Esophagus (tissue), 2 donors: ENCODE measurements at regions not wholly inside any gene's neighbourhood (a gene's known extent, or its start where the extent isn't known, plus 50 kb on each side); places are given as distances from the start of the nearest gene placed in this dataset.

ENCODE experiments used
- H3K27ac ChIP-seq, 2 donors: one replicate each; pipeline ENCODE4 v1.5.1; 2013; ENCODE audit warnings: low read depth in 2 of 2, mild to moderate bottlenecking in 2 of 2, inconsistent platforms in 1 of 2, low read length in 1 of 2, moderate library complexity in 1 of 2
- H3K27me3 ChIP-seq, 2 donors: one replicate each; pipeline ENCODE4 v1.6.1; 2013; ENCODE audit warnings: low read length in 2 of 2, control low read depth in 1 of 2, mild to moderate bottlenecking in 1 of 2; ENCODE audit not compliant: insufficient read depth in 2 of 2, control insufficient read depth in 1 of 2
- H3K36me3 ChIP-seq, 2 donors: one replicate each; pipeline ENCODE4 v1.6.1; 2013; ENCODE audit warnings: low read length in 1 of 2; ENCODE audit not compliant: control insufficient read depth in 2 of 2, insufficient read depth in 2 of 2
- H3K4me1 ChIP-seq, 2 donors: one replicate each; pipeline ENCODE4 v1.6.1; 2013; ENCODE audit warnings: low read length in 1 of 2; ENCODE audit not compliant: control insufficient read depth in 2 of 2, insufficient read depth in 2 of 2
- H3K4me3 ChIP-seq, 2 donors: one replicate each; pipeline ENCODE4 v1.5.1; 2013; ENCODE audit warnings: low read length in 2 of 2, mild to moderate bottlenecking in 2 of 2, low read depth in 1 of 2, moderate library complexity in 1 of 2
- H3K9me3 ChIP-seq, 2 donors: one replicate each; pipeline ENCODE4 v1.6.1; 2013; ENCODE audit warnings: mild to moderate bottlenecking in 2 of 2, low read depth in 1 of 2, low read length in 1 of 2, moderate library complexity in 1 of 2; ENCODE audit not compliant: control insufficient read depth in 2 of 2, insufficient read depth in 1 of 2
- WGBS, 2 donors: extraction: QIAGEN DNeasy Blood & Tissue Kit; methylation state at CpG; one replicate each; pipeline ENCODE4 v1.1.7; 2013; 5-methylcytosine and 5-hydroxymethylcytosine counted together
- donor health status: healthy with polysubstance abuse.
- donor health status: Bipolar disorder and iron deficiency.

DNA sequence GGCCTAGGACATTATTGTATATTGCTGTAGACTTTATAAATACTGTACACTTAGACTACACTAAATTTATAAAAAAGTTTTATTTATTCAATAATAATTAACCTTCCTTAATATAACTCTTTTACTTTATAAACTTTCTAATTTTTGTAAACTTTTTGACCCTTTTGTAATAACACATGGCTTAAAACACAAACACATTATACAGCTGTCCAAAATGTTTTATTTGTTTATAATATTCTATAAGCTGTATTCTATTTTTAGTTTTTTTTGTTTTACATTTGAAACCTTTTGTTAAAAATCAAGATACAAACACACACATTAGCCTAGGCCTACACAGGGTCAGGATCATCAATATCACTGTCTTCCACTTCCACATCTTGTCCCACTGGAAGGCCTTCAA lies 190.0 kb downstream of the BMP4 start:
- Histone ChIP-seq H3K9me3 (no peaks in the 10 kb centered on the region), H3K27ac (no peak overlapping the region), H3K4me1 (no peaks in the 10 kb centered on the region), H3K27me3 (no peaks in the 10 kb centered on the region), H3K36me3 (no peaks in the 10 kb centered on the region), H3K4me3 (no peak overlapping the region)

DNA sequence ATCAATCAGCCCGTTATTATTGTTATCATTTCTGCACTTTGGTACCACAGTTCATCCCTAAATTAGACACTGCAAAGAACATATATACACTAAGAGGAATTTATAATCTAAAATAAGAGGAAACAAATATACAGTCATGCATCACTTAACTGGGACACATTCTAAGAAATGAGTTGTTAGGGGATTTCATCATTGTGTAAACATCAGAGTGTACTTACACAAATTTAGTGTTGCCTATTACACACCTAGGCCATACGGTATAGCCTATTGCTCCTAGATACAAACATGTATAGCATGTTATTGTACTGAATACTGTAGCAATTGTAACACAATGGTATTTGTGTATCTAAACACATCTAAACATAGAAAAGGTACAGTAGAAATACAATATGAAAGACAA lies 190.5 kb downstream of the BMP4 start:
- no peak overlapping the region for H3K27ac ChIP-seq
- 81 to 87% methylated on average over 2 of the region's 2 CpGs for WGBS, 2 donors
- H3K27me3 ChIP-seq, result no peaks in the 10 kb centered on the region

DNA sequence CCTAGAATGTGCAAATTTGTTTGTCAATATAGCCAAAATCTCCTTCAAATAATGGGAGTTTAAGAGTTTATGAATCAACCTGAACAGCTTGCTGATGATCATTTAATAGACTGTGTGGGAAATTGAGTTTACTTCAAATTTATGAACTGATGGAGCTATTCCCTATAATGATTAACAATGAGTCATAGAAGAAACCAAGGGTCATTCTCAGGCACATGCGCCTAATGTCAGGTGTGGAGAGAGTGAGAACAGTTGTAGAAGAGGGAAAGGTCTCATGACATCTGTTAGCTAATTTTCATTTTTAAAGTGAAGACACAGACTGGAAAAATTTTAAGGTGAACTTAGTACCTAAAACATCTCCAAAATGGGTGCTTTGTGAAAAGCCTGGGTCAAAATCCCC lies 191.8 kb downstream of the BMP4 start:
- WGBS, 2 donors, result 79 to 98% methylated on average over 1 of the region's 1 CpG
- no peaks in the 10 kb centered on the region for H3K27me3 ChIP-seq
- H3K9me3 ChIP-seq, result no peaks in the 10 kb centered on the region
- H3K36me3 ChIP-seq, result no peaks in the 10 kb centered on the region
- H3K4me3 ChIP-seq, result no peak overlapping the region
- no peak overlapping the region for H3K27ac ChIP-seq
- H3K4me1 ChIP-seq, result no peaks in the 10 kb centered on the region

More for the DNA sequence above, 190.5 kb downstream of the BMP4 start:
- Histone ChIP-seq H3K4me3 (no peak overlapping the region), H3K4me1 (no peaks in the 10 kb centered on the region), H3K9me3 (no peaks in the 10 kb centered on the region), H3K36me3 (no peaks in the 10 kb centered on the region)

DNA sequence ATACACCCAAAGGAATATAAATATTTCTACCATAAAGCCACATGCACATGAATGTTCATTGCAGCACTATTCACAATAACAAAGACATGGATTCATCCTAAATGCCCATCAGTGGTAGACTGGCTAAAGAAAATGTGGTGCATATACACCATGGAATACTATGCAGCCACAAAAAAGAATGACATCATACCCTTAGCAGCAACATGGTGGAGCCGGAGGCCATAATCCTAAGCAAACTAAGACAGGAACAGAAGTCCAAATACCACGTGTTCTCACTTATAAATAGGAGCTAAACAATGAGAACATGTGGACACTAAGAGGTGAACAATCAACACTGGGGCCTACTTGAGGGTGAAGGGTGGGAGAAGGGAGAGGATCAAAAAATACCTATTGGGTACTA lies 198.5 kb downstream of the BMP4 start:
- Histone ChIP-seq H3K27me3 (no peaks in the 10 kb centered on the region), H3K36me3 (no peaks in the 10 kb centered on the region), H3K9me3 (no peaks in the 10 kb centered on the region), H3K4me3 (no peak overlapping the region), H3K4me1 (no peaks in the 10 kb centered on the region), H3K27ac (no peak overlapping the region)
- 82 to 83% methylated on average over 2 of the region's 2 CpGs for WGBS, 2 donors

DNA sequence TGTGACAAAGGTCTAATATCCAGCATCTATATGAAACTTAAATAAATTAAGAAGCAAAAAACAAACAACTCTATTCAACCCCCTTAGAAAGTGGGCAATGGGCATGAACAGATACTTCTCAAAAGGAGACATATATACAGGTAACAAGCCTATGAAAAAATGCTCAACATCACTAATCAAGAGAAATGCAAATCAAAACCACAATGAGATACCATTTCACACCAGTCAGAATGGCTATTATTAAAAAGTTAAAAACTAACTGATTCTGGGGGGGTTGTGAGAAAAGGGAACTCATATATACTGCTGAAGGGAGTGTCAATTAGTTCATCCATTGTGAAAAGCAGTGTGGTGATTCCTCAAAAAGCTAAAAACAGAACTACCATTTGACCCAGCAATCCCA lies 198.9 kb downstream of the BMP4 start:
- no peaks in the 10 kb centered on the region for H3K4me1 ChIP-seq
- no peaks in the 10 kb centered on the region for H3K27me3 ChIP-seq
- no peaks in the 10 kb centered on the region for H3K36me3 ChIP-seq
- H3K4me3 ChIP-seq, result no peak overlapping the region
- no peaks in the 10 kb centered on the region for H3K9me3 ChIP-seq
- H3K27ac ChIP-seq, result no peak overlapping the region

DNA sequence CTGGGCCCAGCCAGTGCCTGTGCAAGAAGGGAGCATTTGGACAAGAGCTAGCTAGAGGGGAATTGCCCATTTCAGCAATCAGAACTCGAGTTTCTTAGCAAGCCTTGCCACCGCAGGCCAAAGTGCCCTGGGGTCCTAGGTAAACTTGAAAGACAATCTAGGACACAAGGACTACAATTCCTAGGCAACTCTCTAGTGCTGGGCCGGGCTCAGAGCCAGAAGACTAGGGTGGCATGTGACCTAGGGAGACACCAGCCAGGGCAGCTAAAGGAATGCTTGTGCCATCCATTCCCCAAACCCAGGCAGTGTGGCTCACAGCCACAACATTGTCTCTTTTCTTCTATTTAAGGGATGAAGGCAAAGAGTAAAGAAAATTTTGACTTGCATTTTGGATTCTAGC lies 205.0 kb downstream of the BMP4 start:
- H3K36me3 ChIP-seq, result no peaks in the 10 kb centered on the region
- H3K27me3 ChIP-seq, result no peaks in the 10 kb centered on the region
- H3K4me3 ChIP-seq, result no peak overlapping the region
- 67 to 75% methylated on average over 3 of the region's 3 CpGs for WGBS, 2 donors
- H3K27ac ChIP-seq, result no peak overlapping the region
- H3K4me1 ChIP-seq, result no peaks in the 10 kb centered on the region
- no peaks in the 10 kb centered on the region for H3K9me3 ChIP-seq

DNA sequence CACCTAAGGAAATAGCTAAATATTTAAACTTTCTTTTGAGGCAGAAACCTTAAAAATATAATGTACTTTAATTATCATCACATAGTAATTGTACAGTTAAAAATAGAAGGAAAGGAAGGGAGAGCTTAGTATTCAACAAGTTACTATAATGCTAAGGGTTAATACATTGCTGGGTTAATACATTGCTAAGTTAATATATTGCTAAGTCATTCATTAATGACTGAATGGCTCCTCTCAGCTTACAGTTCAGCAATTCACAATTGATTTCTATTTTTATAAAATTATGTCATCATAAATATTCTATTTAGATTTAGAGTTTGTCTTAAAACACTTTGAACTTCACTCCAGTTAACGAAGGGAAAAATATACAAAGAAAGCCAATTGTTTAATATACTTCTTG lies 207.9 kb downstream of the BMP4 start:
- H3K27me3 ChIP-seq, result no peaks in the 10 kb centered on the region
- no peak overlapping the region for H3K4me3 ChIP-seq
- 68 to 77% methylated on average over 1 of the region's 1 CpG for WGBS, 2 donors
- no peaks in the 10 kb centered on the region for H3K4me1 ChIP-seq
- H3K9me3 ChIP-seq, result no peaks in the 10 kb centered on the region
- H3K36me3 ChIP-seq, result no peaks in the 10 kb centered on the region
- H3K27ac ChIP-seq, result no peak overlapping the region

DNA sequence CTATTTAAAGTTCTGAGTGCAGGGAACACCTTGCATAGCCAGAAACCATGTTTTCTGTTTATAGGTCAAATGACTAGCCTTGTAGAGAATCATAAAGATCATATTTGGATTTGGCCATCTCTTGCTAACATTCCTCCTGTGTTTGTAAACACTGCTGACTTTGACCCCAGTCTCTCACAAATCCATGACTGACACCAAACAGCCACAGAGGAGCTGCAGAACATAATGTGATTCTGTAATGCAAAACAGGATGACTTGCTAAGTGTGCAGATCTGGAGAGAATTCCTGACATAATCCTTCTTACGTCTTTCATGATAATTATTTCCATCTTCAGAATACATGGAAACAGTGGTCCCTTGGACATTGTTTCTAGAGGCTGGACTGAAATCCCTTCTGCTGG lies 211.8 kb downstream of the BMP4 start:
- no peak overlapping the region for H3K4me3 ChIP-seq
- H3K9me3 ChIP-seq, result no peaks in the 10 kb centered on the region
- no peaks in the 10 kb centered on the region for H3K36me3 ChIP-seq
- no peaks in the 10 kb centered on the region for H3K27me3 ChIP-seq
- WGBS, 2 donors, result 66 to 71% methylated on average over 1 of the region's 1 CpG
- no peaks in the 10 kb centered on the region for H3K4me1 ChIP-seq
- no peak overlapping the region for H3K27ac ChIP-seq

DNA sequence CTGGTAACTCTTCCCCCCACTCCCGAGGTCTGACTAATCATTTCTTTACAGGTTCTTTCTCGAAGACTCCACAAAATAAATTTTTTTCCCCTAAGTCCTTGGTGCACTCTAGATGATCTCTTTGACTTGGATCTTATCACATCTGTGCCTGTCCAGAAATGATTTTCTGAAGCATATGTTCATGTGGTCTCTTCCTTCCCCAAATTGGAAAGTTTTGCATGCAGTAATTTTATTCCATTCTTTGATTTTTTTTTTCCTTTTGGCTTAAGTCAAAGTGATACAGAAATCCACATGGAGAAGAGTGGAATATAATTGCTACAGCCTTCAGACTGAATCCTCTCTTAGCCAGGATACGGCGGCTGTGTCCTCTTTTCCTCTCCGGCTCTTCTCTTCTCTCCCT lies 213.3 kb downstream of the BMP4 start:
- Histone ChIP-seq H3K27ac (no peak overlapping the region), H3K4me3 (no peak overlapping the region), H3K27me3 (no peaks in the 10 kb centered on the region), H3K4me1 (no peaks in the 10 kb centered on the region), H3K36me3 (no peaks in the 10 kb centered on the region), H3K9me3 (no peaks in the 10 kb centered on the region)
- whole genome bisulfite sequencing, 2 donors, result 76 to 78% methylated on average over 5 of the region's 5 CpGs

DNA sequence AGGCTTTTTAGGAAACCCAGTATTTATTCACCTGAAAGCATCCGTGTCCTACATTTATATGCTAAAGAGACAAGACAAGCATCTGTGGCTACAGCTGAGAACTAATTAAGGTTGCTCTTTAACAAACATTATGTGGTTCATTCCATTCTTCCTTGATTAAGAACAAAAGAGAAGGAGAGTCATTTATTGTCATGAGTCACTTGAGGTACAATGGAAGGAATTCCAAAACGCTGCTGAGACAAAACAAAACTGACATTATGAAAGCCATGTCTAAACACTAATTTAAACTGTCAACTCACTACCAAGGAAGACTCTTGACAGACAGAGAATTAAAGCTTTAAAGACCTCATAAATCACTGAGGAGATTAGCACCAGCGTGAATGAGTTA lies 214.4 kb downstream of the BMP4 start:
- Histone ChIP-seq H3K9me3 (no peaks in the 10 kb centered on the region), H3K4me1 (no peaks in the 10 kb centered on the region), H3K27ac (no peak overlapping the region), H3K4me3 (no peak overlapping the region), H3K36me3 (no peaks in the 10 kb centered on the region), H3K27me3 (no peaks in the 10 kb centered on the region)
- 36 to 38% methylated on average over 3 of the region's 3 CpGs for WGBS, 2 donors
